DND-41 (cell line): ENCODE measurements at regions not wholly inside any gene's neighbourhood (a gene's known extent, or its start where the extent isn't known, plus 50 kb on each side); places are given as distances from the start of the nearest gene placed in this dataset.

Source experiments
- EZH2 ChIP-seq: IDR thresholded peaks from 3 replicates; pipeline ENCODE4 v1.6.1; 2012; ENCODE audit warnings: borderline replicate concordance, low read depth, mild to moderate bottlenecking, moderate library complexity, low read length, inconsistent platforms; ENCODE audit not compliant: severe bottlenecking
- TF ChIP-seq, protein P1 (sequence below): IDR thresholded peaks from 2 replicates; pipeline ENCODE4 v1.5.1; 2012; ENCODE audit warnings: borderline replicate concordance, low read length, moderate library complexity, mild to moderate bottlenecking; ENCODE audit not compliant: poor library complexity, severe bottlenecking; ENCODE audit errors: extremely low read depth

DNA sequence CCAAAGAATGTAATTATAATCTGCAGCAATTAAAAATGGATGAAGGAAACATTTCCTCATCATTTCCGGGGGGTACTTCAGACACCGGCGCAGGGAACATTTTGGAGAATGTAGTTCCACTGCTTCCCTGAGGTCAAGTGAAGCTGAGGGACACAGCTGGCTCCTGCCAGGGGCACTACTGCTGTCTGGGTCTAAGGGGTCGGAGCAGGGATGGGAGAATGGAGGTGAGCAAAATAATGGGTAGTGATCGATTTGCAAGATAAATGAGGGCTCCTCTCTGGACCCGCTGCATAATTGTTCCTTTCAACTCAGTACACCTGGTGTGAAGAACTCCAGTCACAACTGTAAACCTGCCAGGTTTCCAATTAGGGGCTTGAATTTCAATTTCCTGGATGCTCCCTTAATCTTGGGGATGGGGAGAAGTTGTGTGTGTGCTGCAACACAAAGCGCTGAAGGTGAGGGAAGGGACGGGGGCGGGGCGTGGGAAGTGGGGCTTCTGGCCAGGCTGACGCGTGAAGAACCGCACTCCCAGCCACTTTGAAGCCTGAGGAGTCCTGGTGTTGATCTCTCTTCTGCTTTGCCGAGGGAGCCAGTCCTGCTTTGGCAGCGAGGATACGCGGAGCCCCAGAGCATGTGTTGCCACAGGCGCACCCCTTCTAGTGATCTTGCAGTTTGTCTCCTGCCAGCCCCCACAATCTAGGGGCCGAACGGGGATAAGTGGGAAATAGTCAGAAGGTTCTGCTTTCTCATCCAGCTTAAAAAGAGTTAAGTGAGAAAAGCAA lies 57.9 kb upstream of the PCDH8 start:
- TF ChIP-seq, protein P1, sequence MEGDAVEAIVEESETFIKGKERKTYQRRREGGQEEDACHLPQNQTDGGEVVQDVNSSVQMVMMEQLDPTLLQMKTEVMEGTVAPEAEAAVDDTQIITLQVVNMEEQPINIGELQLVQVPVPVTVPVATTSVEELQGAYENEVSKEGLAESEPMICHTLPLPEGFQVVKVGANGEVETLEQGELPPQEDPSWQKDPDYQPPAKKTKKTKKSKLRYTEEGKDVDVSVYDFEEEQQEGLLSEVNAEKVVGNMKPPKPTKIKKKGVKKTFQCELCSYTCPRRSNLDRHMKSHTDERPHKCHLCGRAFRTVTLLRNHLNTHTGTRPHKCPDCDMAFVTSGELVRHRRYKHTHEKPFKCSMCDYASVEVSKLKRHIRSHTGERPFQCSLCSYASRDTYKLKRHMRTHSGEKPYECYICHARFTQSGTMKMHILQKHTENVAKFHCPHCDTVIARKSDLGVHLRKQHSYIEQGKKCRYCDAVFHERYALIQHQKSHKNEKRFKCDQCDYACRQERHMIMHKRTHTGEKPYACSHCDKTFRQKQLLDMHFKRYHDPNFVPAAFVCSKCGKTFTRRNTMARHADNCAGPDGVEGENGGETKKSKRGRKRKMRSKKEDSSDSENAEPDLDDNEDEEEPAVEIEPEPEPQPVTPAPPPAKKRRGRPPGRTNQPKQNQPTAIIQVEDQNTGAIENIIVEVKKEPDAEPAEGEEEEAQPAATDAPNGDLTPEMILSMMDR, result no peak
- TF ChIP-seq EZH2, result no peak
